ENCODE measurements at regions not wholly inside any gene's neighbourhood (a gene's known extent, or its start where the extent isn't known, plus 50 kb on each side); places are given as distances from the start of the nearest gene placed in this dataset.

DNA sequence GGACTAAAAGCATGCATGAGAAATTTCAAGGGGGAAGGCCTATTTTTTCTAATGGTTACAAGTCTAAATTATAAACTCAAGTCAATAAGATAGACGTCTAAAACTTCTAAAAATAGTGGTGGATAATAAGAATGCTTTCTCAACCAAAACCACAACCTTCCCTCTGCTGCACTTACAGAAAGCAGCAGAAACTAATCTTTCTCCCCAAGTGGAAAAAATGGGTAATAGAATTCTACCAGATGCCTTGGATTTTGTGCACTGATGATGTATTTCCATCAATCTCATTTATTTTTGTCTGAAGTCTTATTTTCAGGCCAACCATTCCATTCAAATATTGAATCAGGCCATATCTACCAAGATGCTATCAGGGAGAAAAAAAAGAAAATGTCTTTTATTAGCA lies 344.7 kb downstream of the NEK10 start:
- TF ChIP-seq, protein P1, sequence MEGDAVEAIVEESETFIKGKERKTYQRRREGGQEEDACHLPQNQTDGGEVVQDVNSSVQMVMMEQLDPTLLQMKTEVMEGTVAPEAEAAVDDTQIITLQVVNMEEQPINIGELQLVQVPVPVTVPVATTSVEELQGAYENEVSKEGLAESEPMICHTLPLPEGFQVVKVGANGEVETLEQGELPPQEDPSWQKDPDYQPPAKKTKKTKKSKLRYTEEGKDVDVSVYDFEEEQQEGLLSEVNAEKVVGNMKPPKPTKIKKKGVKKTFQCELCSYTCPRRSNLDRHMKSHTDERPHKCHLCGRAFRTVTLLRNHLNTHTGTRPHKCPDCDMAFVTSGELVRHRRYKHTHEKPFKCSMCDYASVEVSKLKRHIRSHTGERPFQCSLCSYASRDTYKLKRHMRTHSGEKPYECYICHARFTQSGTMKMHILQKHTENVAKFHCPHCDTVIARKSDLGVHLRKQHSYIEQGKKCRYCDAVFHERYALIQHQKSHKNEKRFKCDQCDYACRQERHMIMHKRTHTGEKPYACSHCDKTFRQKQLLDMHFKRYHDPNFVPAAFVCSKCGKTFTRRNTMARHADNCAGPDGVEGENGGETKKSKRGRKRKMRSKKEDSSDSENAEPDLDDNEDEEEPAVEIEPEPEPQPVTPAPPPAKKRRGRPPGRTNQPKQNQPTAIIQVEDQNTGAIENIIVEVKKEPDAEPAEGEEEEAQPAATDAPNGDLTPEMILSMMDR (IDR thresholded peaks at IDR 0.05) = no peak
- TF ChIP-seq FOXP4 (CRISPR knock-in tag; IDR thresholded peaks at IDR 0.05) (no peak), JUN (CRISPR knock-in tag; IDR thresholded peaks at IDR 0.05) (no peak), ZNF232 (CRISPR knock-in tag; IDR thresholded peaks at IDR 0.05) (no peak), USF2 (CRISPR knock-in tag; IDR thresholded peaks at IDR 0.05) (no peak), CBFB (CRISPR knock-in tag; IDR thresholded peaks at IDR 0.05; ENCODE audit: low read depth) (no peak)

All from WTC11 (cell line).